Fibroblast of skin of right quadriceps (primary cell): ENCODE measurements at regions not wholly inside any gene's neighbourhood (a gene's known extent, or its start where the extent isn't known, plus 50 kb on each side); places are given as distances from the start of the nearest gene placed in this dataset.

Experiments
- DNase-seq: peaks from one replicate; pipeline ENCODE4 v3.0.0-alpha.2; 2013

DNA sequence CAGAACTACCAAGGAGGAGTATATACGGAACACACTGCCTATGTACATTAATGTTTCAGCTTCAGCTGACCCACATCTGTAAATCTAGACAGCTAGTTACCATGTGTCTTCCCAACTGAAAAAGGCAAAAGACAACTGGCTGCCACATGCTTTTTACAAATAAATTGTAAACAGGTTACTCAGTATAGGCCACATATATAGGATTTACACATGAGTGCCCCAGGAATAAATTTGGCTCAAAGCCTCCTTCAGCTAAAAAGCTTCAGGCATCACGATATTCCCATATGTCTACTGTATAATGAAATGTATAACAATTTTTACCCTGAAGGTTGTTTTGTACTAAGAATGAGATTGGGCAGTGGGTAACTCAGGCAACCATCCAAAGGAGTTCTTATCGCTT, 175.9 kb upstream of the BMP4 start:
- no peak for DNase-seq

DNA sequence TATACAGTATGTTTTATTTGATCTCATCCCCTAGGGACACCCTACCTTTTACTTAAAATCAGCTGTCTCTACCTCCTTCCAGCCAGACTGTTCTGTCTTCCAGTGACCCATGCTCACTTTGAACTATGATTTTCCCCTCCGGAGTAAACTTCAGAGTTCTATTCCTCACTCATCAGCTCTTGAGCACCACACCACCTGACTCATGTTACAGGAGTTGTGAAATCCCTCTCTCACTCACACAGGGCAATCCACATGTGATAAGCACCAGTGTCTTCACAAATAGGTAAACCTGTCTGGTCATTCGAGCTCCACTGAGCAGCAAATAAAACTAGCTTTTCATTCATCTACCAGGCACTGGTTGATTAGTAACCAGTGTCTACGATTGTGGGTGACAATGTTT, 177.3 kb upstream of the BMP4 start:
- DNase-seq: no peak

DNA sequence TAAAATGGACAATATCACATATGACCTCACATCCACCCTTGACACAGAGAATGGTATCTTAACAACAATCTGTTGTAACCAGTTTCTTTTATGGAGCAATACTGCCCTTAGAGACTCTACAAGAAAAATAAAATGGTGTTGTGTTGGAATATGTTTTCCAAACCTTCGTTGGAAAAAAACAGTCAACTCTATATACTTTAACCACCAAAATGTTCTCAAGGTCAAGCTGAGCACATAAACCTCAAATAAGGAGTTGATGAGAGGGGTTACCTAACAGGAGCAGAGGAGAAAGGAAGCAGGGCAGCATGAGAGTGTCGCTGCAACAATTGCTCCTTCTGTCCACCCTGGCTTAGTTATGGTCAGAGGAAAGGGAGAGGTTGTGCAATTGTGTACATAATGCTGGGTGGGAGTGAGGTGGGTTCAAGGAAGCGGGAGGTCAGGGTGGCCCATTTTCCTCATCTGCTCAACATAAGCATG, 179.2 kb upstream of the BMP4 start:
- no peak for DNase-seq

DNA sequence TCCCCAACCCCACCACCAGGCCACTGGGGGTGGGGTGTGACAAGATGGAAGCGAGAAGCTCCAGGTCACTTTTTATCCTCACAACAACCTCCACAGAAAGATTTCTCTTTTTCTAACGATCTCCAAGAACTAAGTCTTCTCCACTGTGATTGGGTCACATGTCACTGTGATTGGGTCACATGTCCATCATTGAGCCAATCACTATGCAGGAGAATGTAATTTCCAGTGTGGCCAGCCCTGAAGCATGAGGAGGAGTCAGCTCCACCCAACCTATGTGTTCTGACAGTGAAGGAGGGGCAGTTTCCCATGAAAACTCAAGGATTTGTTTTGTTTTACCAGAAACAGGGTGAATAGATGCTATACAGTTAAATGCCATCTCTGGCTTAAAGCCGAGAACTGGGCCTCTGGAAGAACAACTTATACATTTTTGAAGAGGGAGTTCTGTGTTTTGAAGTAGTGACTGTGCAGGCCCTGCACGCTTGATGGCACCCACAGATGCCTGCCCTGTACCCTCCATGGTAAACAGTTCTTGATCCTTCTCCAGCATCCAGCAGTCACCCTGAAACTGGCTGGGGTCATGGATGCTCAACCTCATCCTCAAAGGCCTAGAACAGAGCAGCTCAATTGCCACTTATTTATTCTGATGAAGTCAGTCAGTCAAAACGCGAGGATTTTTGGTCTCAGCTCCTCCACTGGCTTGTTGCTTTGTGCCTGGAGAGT, 180.4 kb upstream of the BMP4 start:
- DNase-seq: no peak

DNA sequence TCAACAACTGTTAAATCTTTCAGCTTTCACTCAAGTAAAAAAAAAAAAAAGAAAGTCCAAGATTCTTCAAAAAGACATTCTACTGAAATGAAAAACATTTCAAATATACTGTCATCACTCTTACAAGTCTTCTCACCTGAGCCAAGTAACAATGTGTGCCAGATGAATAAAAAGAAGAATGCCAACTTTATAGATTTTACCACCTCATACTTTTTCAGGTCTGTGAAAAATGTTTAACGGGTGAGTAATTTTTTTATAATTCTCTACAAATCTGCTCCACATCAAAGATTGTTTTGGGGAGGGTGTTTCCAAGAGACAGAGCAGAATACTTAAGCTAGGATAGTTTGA, 181.0 kb upstream of the BMP4 start:
- no peak for DNase-seq

GRCh38 chr14:54138024-54138353, 181.4 kb upstream of the BMP4 start:
- no peak for DNase-seq

DNA sequence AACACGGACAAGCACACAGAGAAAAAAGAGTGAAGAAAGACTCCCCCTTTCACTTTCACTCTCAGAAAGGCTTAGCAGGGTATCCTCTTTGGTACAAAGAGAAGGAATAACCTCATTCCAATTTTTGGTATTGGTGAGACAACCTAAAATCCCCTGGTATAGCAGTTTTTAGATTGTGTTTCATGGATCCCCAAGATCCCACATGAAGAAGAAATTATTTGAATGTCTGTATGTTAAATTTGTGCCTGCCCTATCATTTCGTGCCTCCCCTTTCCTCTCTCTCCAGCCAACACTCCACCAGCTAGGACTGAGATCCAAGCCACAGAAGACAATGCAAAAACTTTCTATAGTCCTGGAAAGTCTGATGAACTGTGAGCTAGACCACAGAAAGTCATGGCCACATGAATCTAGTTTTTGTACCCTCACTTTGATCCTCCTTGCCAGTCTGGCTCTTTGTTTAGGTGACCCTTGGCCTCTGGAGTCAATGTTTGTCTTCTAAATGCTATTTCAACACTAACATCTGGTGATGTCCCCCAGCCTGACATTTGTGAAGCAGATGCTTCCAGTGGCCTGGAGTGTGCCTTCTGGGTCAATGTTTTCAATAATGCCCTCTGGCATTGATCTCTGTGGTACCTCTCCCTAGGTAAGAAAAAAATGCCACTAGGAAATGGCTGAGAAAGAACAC, 181.9 kb upstream of the BMP4 start:
- DNase-seq: no peak

- no peak for DNase-seq
These were observed 183.9 kb upstream of the BMP4 start for GRCh38 chr14:54140551-54140950.

DNA sequence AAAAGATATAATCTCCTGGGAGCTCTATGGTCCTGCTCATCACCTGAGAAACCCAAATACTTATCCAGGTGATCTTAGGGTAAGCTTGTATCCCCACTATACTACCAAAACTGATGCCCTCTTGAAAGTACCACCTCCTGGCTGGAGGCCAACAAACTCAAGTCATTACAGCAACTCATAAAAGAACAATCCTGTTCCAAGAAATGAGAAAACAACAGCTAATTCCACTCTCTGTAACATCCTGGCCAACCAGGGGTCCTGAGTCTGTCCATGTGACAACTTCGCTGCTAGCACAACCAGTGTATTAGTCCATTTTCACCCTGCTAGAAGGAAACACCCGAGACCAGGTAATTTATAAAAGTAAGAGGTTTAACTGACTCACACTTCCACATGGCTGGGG, 190.0 kb upstream of the BMP4 start:
- no peak for DNase-seq

- peak; percentile 47 for DNase-seq
These were observed 190.7 kb upstream of the BMP4 start for GRCh38 chr14:54147282-54147681.

- no peak for DNase-seq
These were observed 191.1 kb upstream of the BMP4 start for GRCh38 chr14:54147758-54148157.

DNA sequence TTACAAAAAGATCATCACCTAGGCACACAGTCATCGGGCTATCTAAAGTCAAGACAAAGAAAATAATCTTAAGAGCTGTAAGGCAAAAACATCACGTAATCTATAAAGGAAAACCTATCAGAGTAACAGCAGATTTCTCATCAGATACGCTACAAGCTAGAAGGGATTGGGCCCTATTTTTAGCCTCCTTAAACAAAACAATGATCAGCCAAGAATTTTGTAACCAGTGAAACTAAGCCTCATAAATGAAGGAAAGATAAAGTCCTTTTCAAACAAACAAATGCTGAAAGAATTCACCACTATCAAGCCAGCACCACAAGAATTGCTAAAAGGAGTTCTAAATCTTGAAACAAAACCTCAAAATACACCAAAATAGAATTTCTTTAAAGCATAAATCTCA, 191.6 kb upstream of the BMP4 start:
- no peak for DNase-seq

DNA sequence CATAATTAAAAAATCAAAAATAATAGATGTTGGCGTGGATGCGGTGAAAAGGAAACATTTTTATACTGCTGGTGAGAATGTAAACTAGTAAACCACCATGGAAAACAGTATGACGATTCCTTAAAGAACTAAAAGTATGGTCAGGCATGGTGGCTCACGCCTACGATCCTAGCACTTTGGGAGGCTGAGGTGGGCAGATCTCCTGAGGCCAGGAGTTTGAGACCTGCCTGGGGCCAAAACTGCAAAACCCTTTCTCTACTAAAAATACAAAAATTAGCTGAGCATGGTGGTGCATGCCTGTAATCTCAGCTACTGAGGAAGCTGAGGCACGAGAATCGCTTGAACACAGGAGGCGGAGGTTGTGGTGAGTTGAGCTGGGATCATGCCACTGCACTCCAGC, 195.7 kb upstream of the BMP4 start:
- no peak for DNase-seq

DNA sequence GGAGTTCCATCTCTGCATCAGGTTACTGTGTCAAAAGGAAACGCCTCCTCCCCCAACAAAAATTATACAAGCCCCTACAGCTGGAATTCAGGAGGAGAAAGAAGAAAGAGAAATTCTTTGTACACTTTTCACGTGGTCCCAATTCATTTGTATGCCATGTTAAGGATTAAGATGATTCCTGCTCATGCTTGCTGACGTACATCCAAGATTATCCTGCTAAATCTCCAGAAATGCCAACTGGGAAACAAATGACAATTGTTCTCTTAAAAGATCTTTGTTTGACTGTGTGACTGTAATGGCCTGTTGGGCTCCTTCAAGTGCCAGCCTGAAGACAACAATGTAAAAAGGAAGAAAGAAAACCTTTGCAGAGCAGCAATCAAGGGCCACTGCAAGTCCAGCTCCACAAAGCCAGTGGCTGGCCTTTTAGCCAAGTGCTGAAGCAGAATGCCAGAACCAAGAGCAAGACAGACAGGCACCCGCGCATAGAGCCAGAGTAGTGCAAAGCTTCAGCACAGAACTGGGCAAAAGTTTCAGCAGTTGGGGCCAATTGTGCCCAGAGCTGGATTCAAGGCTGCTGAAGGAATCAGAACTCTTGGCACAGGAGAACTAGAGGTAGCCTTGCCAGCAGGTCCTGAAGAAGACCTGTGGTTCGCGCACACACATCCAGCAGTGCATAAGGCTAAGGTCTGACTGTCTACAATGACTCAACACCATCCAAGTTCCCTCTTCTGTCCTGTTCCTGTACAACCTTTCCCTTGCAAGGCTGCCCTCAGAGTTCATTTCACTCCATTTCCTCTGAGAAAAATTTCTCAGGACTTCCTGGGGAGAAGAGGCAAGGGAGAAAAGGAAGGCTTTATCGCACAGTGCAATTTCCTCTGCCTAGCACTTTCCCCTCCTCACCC, 209.7 kb upstream of the BMP4 start:
- no peak for DNase-seq

GRCh38 chr14:54168489-54168888, 211.9 kb upstream of the BMP4 start:
- no peak for DNase-seq

DNA sequence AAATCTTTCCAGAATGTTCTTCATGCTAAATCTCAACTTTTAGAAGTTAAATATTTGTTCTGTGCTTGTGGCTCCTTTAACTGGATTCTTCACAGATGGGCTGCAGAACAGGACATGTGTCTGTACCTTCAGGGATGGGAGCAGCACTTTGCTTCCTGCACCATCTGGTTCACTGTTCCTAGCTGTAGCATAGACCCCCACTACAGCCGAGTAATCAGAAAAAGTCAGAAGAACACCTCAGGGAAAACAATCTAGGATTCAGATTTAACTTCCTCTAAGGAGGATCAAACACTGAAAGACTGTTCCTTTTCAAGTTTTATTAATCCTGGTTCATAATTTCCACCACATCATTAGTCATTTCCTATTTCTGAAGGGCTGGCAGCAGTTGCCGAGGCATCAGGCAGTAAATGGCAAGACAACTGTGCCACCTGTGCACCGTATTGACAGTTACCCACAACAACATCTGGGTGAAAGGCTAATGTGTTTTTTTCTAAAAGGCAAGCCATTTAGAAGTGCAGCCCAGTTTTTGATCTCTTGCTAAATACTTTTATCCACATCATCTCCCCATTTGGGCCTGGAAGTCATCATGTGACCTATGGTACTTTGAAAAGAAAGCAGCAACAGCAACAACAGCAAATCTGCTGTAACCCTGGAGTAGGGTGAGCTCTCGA, 212.8 kb upstream of the BMP4 start:
- no peak for DNase-seq

DNA sequence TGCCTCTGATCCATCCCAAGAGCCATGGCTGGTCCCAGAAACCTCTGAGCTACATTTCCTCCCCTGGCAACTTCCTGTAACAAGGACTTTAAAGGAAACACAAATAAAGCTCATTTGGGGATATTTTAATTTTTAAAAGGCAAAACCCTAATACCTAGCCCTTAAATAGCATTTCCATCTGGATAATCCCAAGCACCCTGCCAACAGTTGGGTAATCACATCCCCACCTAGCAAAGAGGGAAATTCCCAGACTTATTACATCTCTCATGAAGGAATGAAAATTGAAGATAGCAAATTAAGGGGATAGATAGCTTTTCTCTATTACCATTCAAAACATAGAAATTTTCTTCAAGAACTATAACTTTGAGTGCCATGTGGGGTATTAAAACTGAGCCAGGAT, 213.7 kb upstream of the BMP4 start:
- no peak for DNase-seq

- no peak for DNase-seq
These were observed 215.5 kb upstream of the BMP4 start for GRCh38 chr14:54172114-54172513.

GRCh38 chr14:54172562-54172961, 215.9 kb upstream of the BMP4 start:
- no peak for DNase-seq

- peak; percentile 34 for DNase-seq
These were observed 217.2 kb upstream of the BMP4 start for GRCh38 chr14:54173802-54174201.

- no peak for DNase-seq
These were observed 217.8 kb upstream of the BMP4 start for GRCh38 chr14:54174457-54174856.

GRCh38 chr14:54175298-54175942, 218.8 kb upstream of the BMP4 start:
- DNase-seq: peak; percentile 70

GRCh38 chr14:54177019-54177418, 219.8 kb upstream of the CDKN3 start:
- DNase-seq: no peak
